ENCODE measurements at regions not wholly inside any gene's neighbourhood (a gene's known extent, or its start where the extent isn't known, plus 50 kb on each side); places are given as distances from the start of the nearest gene placed in this dataset.
A peak's percentile ranks its signal among the peaks of the same experiment; 100 is the strongest.

DNA sequence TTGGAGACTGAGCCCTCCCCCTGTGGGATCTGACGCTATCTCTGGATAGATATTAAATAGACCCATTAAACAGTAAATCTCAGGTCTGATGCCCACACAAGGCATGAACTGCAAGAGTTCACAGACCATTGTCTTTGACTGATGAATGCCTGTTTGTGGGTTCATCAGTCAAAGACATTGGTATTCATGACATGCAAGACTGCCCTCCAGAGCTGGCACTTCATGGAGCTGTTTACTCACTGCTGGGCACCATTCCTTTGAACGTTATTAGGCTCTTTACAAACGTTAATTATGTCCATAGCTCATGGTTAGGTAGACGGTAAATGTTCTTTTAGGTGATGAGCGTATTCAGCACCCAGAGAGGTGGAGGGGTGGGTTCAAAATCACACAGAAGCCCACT lies 111.8 kb upstream of the PABPC3 start:
- H4K20me1 ChIP-seq (ENCODE audit: control insufficient read depth, extremely low read depth, insufficient read depth, low read length): no peaks in the 10 kb centered on the region
- no peak overlapping the region for H2AFZ ChIP-seq (ENCODE audit: control insufficient read depth, low read length)
- H3K9me3 ChIP-seq (ENCODE audit: control insufficient read depth, low read depth, low read length): no peaks in the 10 kb centered on the region
- no peak overlapping the region for H3K4me2 ChIP-seq (ENCODE audit: control insufficient read depth, extremely low read depth, insufficient read depth, low read depth, low read length)
- H3K4me3 ChIP-seq (ENCODE audit: control insufficient read depth in 2 of 3, extremely low read depth in 1 of 3, insufficient read depth in 2 of 3, low read depth in 1 of 3, low read length in 3 of 3): no peak overlapping the region
- dilution Hi-C loops (cut with MboI; ENCODE audit: extremely low pct_ligation_motif_present, low sequenced_read_pairs): no loop called here
- H3K4me1 ChIP-seq (ENCODE audit: control insufficient read depth, extremely low read depth, insufficient read depth, low read length): no peaks in the 10 kb centered on the region
- H3K27me3 ChIP-seq (ENCODE audit: control insufficient read depth, extremely low read depth, insufficient read depth, low read length): peaks cover 37% of the 10 kb centered on the region
- H3K27ac ChIP-seq (ENCODE audit: control insufficient read depth, insufficient read depth, low read length): no peak overlapping the region
- DNase-seq (ENCODE audit: low read depth, low spot score): no peak
- no peaks in the 10 kb centered on the region for H3K36me3 ChIP-seq (ENCODE audit: control insufficient read depth in 2 of 2, extremely low read depth in 1 of 2, insufficient read depth in 2 of 2, low read length in 2 of 2)
- no peak overlapping the region for H3K9ac ChIP-seq (ENCODE audit: control insufficient read depth, extremely low read depth, insufficient read depth, low read length)
- FAIRE-seq: no peak
- H3K9me1 ChIP-seq (ENCODE audit: control insufficient read depth, extremely low read depth, insufficient read depth, low read length): no peaks in the 10 kb centered on the region
- no peaks in the 10 kb centered on the region for H3K79me2 ChIP-seq (ENCODE audit: control insufficient read depth, insufficient read depth, low read length)
- no peak for TF ChIP-seq EZH2 (IDR thresholded peaks at IDR 0.05; ENCODE audit: low read length)
- TF ChIP-seq, protein P1, sequence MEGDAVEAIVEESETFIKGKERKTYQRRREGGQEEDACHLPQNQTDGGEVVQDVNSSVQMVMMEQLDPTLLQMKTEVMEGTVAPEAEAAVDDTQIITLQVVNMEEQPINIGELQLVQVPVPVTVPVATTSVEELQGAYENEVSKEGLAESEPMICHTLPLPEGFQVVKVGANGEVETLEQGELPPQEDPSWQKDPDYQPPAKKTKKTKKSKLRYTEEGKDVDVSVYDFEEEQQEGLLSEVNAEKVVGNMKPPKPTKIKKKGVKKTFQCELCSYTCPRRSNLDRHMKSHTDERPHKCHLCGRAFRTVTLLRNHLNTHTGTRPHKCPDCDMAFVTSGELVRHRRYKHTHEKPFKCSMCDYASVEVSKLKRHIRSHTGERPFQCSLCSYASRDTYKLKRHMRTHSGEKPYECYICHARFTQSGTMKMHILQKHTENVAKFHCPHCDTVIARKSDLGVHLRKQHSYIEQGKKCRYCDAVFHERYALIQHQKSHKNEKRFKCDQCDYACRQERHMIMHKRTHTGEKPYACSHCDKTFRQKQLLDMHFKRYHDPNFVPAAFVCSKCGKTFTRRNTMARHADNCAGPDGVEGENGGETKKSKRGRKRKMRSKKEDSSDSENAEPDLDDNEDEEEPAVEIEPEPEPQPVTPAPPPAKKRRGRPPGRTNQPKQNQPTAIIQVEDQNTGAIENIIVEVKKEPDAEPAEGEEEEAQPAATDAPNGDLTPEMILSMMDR (optimal IDR thresholded peaks at IDR 0.05 in 1 of 3, IDR thresholded peaks at IDR 0.05 in 1 of 3, conservative IDR thresholded peaks at IDR 0.05 in 1 of 3; ENCODE audit: extremely low read depth in 1 of 3, insufficient read depth in 2 of 3, low read length in 3 of 3): no peak

DNA sequence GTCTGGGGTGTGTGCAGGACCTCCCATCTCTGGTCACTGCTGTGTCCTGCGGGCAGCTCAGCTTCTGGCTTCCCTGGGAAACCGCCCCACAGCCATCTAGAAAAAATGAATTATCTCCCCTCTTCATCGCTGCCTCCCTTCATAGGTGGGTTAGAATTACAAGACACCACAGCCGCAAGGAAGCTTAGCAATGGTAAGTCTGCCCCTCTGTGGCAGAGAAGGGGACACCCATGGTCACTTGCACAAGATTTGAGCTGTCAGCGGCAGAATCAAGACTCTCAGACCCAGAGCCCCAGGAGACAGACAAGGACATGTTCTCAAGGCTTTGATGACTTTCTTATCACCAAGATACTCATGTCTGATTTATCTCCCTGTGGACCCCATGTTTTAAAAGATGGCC lies 110.8 kb upstream of the PABPC3 start:
- Histone ChIP-seq H2AFZ (ENCODE audit: control insufficient read depth, low read length) (no peak overlapping the region), H3K9ac (ENCODE audit: control insufficient read depth, extremely low read depth, insufficient read depth, low read length) (no peak overlapping the region), H3K79me2 (ENCODE audit: control insufficient read depth, insufficient read depth, low read length) (no peaks in the 10 kb centered on the region), H3K4me3 (ENCODE audit: control insufficient read depth in 2 of 3, extremely low read depth in 1 of 3, insufficient read depth in 2 of 3, low read depth in 1 of 3, low read length in 3 of 3) (no peak overlapping the region), H3K36me3 (ENCODE audit: control insufficient read depth in 2 of 2, extremely low read depth in 1 of 2, insufficient read depth in 2 of 2, low read length in 2 of 2) (no peaks in the 10 kb centered on the region), H4K20me1 (ENCODE audit: control insufficient read depth, extremely low read depth, insufficient read depth, low read length) (no peaks in the 10 kb centered on the region), H3K4me1 (ENCODE audit: control insufficient read depth, extremely low read depth, insufficient read depth, low read length) (no peaks in the 10 kb centered on the region), H3K27me3 (ENCODE audit: control insufficient read depth, extremely low read depth, insufficient read depth, low read length) (peaks cover 39% of the 10 kb centered on the region), H3K9me1 (ENCODE audit: control insufficient read depth, extremely low read depth, insufficient read depth, low read length) (no peaks in the 10 kb centered on the region), H3K27ac (ENCODE audit: control insufficient read depth, insufficient read depth, low read length) (no peak overlapping the region), H3K9me3 (ENCODE audit: control insufficient read depth, low read depth, low read length) (no peaks in the 10 kb centered on the region), H3K4me2 (ENCODE audit: control insufficient read depth, extremely low read depth, insufficient read depth, low read depth, low read length) (no peak overlapping the region)
- dilution Hi-C loops (cut with MboI; ENCODE audit: extremely low pct_ligation_motif_present, low sequenced_read_pairs): no loop called here
- DNase-seq (ENCODE audit: low read depth, low spot score): no peak
- no peak for TF ChIP-seq EZH2 (IDR thresholded peaks at IDR 0.05; ENCODE audit: low read length)
- TF ChIP-seq, protein P1 (optimal IDR thresholded peaks at IDR 0.05 in 1 of 3, IDR thresholded peaks at IDR 0.05 in 1 of 3, conservative IDR thresholded peaks at IDR 0.05 in 1 of 3; ENCODE audit: extremely low read depth in 1 of 3, insufficient read depth in 2 of 3, low read length in 3 of 3): peak in 1 of 3 experiments; percentile 12
- FAIRE-seq: no peak
